Esophagus squamous epithelium (tissue), 5 donors: ENCODE measurements at regions not wholly inside any gene's neighbourhood (a gene's known extent, or its start where the extent isn't known, plus 50 kb on each side); places are given as distances from the start of the nearest gene placed in this dataset.

Experiments used
- DNase-seq: peaks from one replicate; lab custom pipeline; 2025; lab: John Stamatoyannopoulos, UW
- H3K27ac ChIP-seq, 4 donors: fragments of 200-600 bp; sonication (generic); one replicate each; pipeline ENCODE4 v1.5.1; 2016 to 2019; ENCODE audit warnings: mild to moderate bottlenecking in 1 of 4
- H3K27me3 ChIP-seq, 4 donors: fragments of 200-600 bp; sonication (generic); 1 replicate in 3 of 4; 2 replicates in 1 of 4; pipeline versions ENCODE4 v1.5.1 to v1.6.0; 2017 to 2021; ENCODE audit warnings: antibody characterized with exemption in 1 of 4
- H3K36me3 ChIP-seq, 3 donors: fragments of 200-600 bp; sonication (generic); one replicate each; pipeline ENCODE4 v1.5.1; 2016 to 2019
- H3K4me1 ChIP-seq, 3 donors: fragments of 200-600 bp; sonication (generic); one replicate each; pipeline ENCODE4 v1.5.1; 2017 to 2019
- H3K4me3 ChIP-seq, 4 donors: fragments of 200-600 bp; sonication (generic); 1 replicate in 3 of 4; 2 replicates in 1 of 4; pipeline ENCODE4 v1.5.1; 2016 to 2019; ENCODE audit warnings: mild to moderate bottlenecking in 2 of 4, moderate library complexity in 1 of 4
- H3K9me3 ChIP-seq, 3 donors: fragments of 200-600 bp; sonication (generic); one replicate each; pipeline ENCODE4 v1.5.1; 2016 to 2019
- CTCF ChIP-seq, 6 experiments: fragments of 450-650 bp in 4 of 6; fragments of 200-600 bp in 2 of 6; sonication (generic) in 2 of 6; IDR thresholded peaks; one replicate each; pipeline ENCODE4 v1.5.1; 2016 to 2019; ENCODE audit warnings: antibody characterized with exemption in 6 of 6, mild to moderate bottlenecking in 4 of 6, moderate library complexity in 4 of 6
- POLR2A ChIP-seq, 4 donors: fragments of 450-650 bp; IDR thresholded peaks; one replicate each; pipeline ENCODE4 v1.6.1; 2017; ENCODE audit warnings: antibody characterized with exemption in 4 of 4, mild to moderate bottlenecking in 4 of 4, moderate library complexity in 3 of 4
- WGBS, 2 donors: methylation state at CpG; one replicate each; pipeline ENCODE4 v1.1.5; 2018; 5-methylcytosine and 5-hydroxymethylcytosine counted together
- intact Hi-C: fragments of 100-400 bp; cut with DNase I; formaldehyde crosslinking; loops from one replicate; pipeline ENCODE4 v1.15.0; 2022
- donor health status: DM: yes; HTN: yes; CAD: no.

GRCh38 chr2:65920659-65921058, 488.3 kb upstream of the SPRED2 start:
- DNase-seq, result no peak
- TF ChIP-seq POLR2A (IDR thresholded peaks at IDR 0.05) (no peak), CTCF (IDR thresholded peaks at IDR 0.05) (no peak)
- H3K4me1 ChIP-seq, result peaks cover 5 to 59% (median 5%) of the 10 kb centered on the region in 3 donors
- no peak overlapping the region for H3K4me3 ChIP-seq
- no peaks in the 10 kb centered on the region for H3K36me3 ChIP-seq
- no peaks in the 10 kb centered on the region for H3K9me3 ChIP-seq
- no peaks in the 10 kb centered on the region for H3K27me3 ChIP-seq
- no peak overlapping the region for H3K27ac ChIP-seq
- intact Hi-C loops, result no loop called here
- WGBS, 2 donors, result 86 to 87% methylated on average over 6 of the region's 6 CpGs

- Histone ChIP-seq H3K4me3 (no peak overlapping the region), H3K27ac (peak overlapping the region in 2 of 4 donors; percentile 33 to 45), H3K9me3 (no peaks in the 10 kb centered on the region), H3K4me1 (peaks cover 5 to 69% (median 5%) of the 10 kb centered on the region in 3 donors), H3K27me3 (no peaks in the 10 kb centered on the region), H3K36me3 (no peaks in the 10 kb centered on the region)
- DNase-seq, result no peak
- TF ChIP-seq POLR2A (IDR thresholded peaks at IDR 0.05), result no peak
- peak in 1 of 6 experiments; percentile 28 for TF ChIP-seq CTCF (IDR thresholded peaks at IDR 0.05)
- intact Hi-C loops, result no loop called here
- 69 to 71% methylated on average over 7 of the region's 7 CpGs for WGBS, 2 donors
Measured at GRCh38 chr2:65919550-65920188, 487.3 kb upstream of the SPRED2 start.

GRCh38 chr2:65918760-65919187, 486.4 kb upstream of the SPRED2 start:
- 68 to 74% methylated on average over 3 of the region's 3 CpGs for WGBS, 2 donors
- Histone ChIP-seq H3K9me3 (no peaks in the 10 kb centered on the region), H3K27ac (peak overlapping the region in 2 of 4 donors; percentile 33 to 45)

GRCh38 chr2:65917986-65918385, 485.6 kb upstream of the SPRED2 start:
- H3K4me1 ChIP-seq, result peaks cover 5 to 76% (median 8%) of the 10 kb centered on the region in 3 donors
- H3K27me3 ChIP-seq, result no peaks in the 10 kb centered on the region
- no peak overlapping the region for H3K27ac ChIP-seq
- intact Hi-C loops, result no loop called here
- no peaks in the 10 kb centered on the region for H3K9me3 ChIP-seq
- no peaks in the 10 kb centered on the region for H3K36me3 ChIP-seq
- no peak overlapping the region for H3K4me3 ChIP-seq
- 82 to 85% methylated on average over 2 of the region's 2 CpGs for WGBS, 2 donors
- TF ChIP-seq CTCF (IDR thresholded peaks at IDR 0.05), result no peak
- no peak for DNase-seq

More at GRCh38 chr2:65918760-65919187, 486.4 kb upstream of the SPRED2 start:
- H3K27me3 ChIP-seq, result no peaks in the 10 kb centered on the region
- H3K4me1 ChIP-seq, result peaks cover 5 to 78% (median 8%) of the 10 kb centered on the region in 3 donors
- no peak for DNase-seq
- intact Hi-C loops, result no loop called here
- TF ChIP-seq POLR2A (IDR thresholded peaks at IDR 0.05) (no peak), CTCF (IDR thresholded peaks at IDR 0.05) (peak in 2 of 6 experiments; percentile 29 to 36)
- H3K36me3 ChIP-seq, result no peaks in the 10 kb centered on the region
- no peak overlapping the region for H3K4me3 ChIP-seq

- Histone ChIP-seq H3K27ac (no peak overlapping the region), H3K4me3 (no peak overlapping the region), H3K4me1 (peaks cover 0 to 64% (median 3%) of the 10 kb centered on the region in 3 donors), H3K36me3 (no peaks in the 10 kb centered on the region), H3K9me3 (no peaks in the 10 kb centered on the region), H3K27me3 (no peaks in the 10 kb centered on the region)
- no peak for TF ChIP-seq CTCF (IDR thresholded peaks at IDR 0.05)
- no peak for TF ChIP-seq POLR2A (IDR thresholded peaks at IDR 0.05)
- intact Hi-C loops, result no loop called here
- no peak for DNase-seq
- 57 to 58% methylated on average over 1 to 2 of the region's 2 CpGs for WGBS, 2 donors
Measured at GRCh38 chr2:65916785-65917295, 484.4 kb upstream of the SPRED2 start.
